SHP77 treated with DMSO at 0.1 percent for 48 hours (cell line): ENCODE measurements at regions not wholly inside any gene's neighbourhood (a gene's known extent, or its start where the extent isn't known, plus 50 kb on each side); places are given as distances from the start of the nearest gene placed in this dataset.

ENCODE experiments used
- DNase-seq: peaks from one replicate; lab custom pipeline; 2025; lab: John Stamatoyannopoulos, UW

DNA sequence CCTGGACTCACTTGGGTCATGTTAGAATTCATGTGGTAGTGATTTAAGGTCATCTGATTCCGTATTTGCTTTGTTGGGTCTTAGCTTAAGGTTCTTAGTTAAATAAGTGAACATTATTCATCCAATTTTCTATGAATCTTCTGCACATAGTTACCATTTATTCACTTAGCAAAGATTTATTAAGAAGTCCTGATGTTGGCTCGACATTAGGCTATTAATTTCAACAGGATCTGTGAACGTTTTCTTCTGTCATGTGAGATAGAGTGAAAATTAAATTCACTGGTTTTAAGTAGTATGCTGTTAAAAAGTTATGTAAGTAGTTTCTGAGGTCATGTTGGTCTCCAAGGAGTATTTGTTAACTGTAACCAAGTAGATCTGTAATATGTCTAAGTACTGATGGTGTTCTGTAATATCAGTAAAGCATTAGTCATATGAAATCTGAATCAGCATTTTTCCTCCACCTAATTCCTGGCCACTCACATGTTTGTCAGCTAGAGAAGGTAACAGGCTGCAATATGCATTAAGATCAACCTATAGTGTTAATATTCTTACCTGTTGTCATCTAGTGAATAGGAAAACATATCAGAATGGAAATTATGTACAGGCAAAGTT, 155.6 kb downstream of the PCDH7 start:
- DNase-seq, result no peak

- no peak for DNase-seq
These were observed 159.9 kb downstream of the PCDH7 start for GRCh38 chr4:30879855-30880598.

GRCh38 chr4:30881985-30882384, 161.8 kb downstream of the PCDH7 start:
- no peak for DNase-seq

- DNase-seq, result no peak
These were observed 162.3 kb downstream of the PCDH7 start for GRCh38 chr4:30882443-30882842.

DNA sequence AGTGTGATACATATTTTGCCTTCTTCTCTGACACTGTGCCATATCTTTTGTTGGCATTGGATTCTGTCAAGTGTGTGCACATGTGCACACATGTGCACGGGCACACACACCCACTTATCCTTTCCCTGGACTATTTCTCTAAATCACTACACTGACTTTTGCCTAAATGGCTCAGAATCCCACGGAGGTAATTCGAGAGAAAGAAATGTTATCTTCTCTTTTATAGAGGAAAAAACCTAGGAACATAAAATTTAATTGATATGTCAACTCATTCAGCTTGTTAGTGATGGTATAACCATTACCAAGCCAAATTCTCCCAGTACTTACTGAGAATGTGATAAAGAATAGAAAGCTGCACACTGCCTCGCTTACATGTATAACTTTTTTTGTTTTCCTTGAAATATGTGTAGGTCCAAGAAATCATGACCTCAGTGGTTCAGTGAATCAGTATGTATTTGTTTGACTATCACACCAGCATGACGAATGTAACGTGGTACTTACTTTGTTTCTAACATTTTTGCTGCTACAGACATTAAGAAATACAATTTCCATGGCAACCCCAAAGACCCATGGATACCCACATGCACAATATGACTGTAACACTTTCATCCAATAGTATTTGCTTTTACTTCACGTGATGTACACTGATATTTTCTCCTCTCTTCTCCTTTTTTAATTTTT, 163.0 kb downstream of the PCDH7 start:
- DNase-seq, result no peak

DNA sequence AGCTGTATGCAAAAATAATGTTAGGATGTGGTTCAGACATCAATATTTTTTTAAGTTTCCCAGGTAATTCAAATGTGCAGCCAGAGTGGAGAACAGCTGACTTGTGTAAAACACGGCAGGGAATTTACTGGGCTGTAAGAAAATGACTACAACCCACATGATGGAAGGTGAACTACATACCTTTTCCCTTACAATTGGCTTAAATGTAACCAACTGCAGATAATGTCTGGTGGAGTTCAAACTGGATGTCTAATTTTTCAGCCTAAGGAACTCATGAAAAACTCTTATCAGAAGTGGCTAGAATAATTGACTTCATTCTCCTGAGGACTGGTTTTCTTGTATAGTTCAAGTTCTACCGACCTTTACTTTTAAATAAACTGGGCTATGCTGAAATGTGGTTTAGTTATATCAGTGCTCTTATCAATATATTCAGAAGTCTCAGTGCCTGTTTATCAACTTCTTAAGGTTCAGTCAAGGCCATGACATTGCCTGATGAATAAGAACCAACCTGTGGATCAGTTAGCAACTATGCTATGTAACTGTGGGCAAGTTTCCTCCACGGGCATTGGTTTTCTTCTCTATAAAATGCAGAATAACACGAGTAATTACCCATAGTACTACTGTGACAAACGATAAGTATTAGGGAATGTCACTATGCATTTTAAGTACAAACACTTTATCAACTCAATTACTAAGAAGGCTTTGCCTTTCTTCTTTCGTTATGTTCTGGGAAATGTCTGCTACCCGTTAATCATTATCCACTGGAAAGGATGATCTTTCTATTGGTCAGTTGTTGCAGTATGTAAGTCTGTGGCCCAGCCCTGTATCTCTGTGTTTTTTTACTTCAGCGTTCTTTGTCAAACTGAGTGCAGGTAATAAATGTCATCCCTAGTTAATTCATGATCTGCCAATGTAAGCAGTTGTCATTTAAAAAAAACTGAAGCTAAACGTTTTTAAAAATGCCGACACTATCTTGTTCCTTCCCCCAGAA, 181.6 kb downstream of the PCDH7 start:
- DNase-seq, result no peak

GRCh38 chr4:30903502-30904214, 183.5 kb downstream of the PCDH7 start:
- no peak for DNase-seq

- DNase-seq, result no peak
These were observed 184.0 kb downstream of the PCDH7 start for GRCh38 chr4:30904215-30904555.

- DNase-seq, result no peak
These were observed 184.4 kb downstream of the PCDH7 start for GRCh38 chr4:30904588-30904987.

- no peak for DNase-seq
These were observed 192.0 kb downstream of the PCDH7 start for GRCh38 chr4:30912098-30912714.

- DNase-seq, result no peak
These were observed 196.4 kb downstream of the PCDH7 start for GRCh38 chr4:30916337-30917274.

GRCh38 chr4:30917946-30918345, 197.8 kb downstream of the PCDH7 start:
- no peak for DNase-seq

- no peak for DNase-seq
These were observed 199.3 kb downstream of the PCDH7 start for GRCh38 chr4:30919458-30919857.

- DNase-seq, result no peak
These were observed 199.9 kb downstream of the PCDH7 start for GRCh38 chr4:30920043-30920442.

DNA sequence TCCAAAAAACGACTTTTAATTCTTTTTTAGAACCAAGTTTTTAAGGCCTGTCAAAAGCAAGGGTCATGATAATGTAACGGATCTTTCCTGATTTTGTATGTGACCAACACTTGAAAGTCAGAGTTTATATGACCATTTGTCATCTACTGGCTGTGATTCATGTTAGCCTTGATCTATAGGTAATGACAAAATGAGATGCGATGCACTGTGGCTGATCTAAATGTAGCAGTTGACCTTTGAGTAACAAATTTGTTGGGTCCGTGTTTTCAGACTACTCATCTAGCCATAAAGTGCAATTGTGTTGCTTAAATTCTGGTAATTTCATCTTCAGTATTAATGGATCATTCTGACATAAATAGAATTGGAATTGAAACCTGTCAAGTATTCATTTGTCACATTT, 202.5 kb downstream of the PCDH7 start:
- no peak for DNase-seq

DNA sequence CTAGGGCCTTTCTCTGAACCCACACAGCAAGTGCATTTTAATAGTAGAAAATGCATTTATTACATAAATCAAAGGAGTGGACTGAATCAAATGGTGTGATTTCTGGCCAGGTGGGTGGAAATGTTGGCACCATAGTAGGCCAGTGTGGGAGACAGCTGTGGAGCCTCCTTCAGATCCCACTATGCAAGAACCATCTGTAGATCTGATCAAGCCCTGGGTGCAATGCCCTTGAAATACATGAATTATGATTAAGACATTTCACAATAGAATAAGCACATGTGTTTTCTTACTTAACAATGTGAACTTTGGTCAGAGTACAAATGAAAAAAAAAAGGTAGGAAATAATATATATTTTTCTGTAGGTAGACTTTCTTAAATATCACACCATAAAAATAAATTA, 204.3 kb downstream of the PCDH7 start:
- DNase-seq, result no peak

DNA sequence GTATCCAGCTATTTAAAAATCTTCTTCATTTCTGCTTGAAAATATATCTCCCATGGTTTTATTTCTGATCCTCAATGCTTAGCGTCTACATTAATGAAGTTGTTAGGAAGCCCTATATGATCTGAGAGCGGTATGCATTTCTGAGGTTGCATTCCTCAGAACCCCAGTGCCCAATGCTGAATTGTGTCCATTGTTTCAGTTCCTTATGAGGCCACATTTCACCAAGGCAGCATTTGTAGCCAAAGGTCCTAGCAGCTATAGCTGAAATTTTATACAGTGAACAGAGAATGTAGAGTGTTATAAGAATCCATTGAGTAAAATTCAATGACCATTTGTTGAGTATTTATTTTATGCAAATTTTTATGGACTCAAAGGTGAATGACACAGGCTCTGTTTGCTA, 209.5 kb downstream of the PCDH7 start:
- DNase-seq, result no peak

DNA sequence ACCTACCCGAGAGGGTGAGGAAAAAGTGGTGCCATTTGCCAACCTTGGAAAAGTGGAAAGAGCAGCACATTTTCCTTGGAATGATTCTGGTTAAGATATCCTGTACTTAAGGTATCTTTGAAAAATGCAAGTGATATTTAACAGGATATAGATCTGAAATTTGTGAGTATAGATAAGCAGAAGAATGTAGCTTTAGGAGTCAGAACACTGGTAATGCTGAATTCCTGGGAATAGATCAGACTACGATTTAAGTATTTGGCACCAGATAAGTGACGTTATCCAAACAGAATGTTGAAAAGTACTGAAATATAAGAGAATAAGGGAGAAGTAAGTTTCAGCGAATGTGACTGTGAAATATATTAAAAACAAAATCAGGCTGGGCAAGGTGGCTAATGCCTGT, 210.1 kb downstream of the PCDH7 start:
- no peak for DNase-seq

- DNase-seq, result no peak
These were observed 212.4 kb downstream of the PCDH7 start for GRCh38 chr4:30932581-30932980.

GRCh38 chr4:30939069-30939468, 218.9 kb downstream of the PCDH7 start:
- DNase-seq, result no peak
